HepG2 (cell line): ENCODE measurements at regions not wholly inside any gene's neighbourhood (a gene's known extent, or its start where the extent isn't known, plus 50 kb on each side); places are given as distances from the start of the nearest gene placed in this dataset.

ENCODE experiments used
- ATAC-seq: fragments of 200-7000 bp; cut with Tn5 transposase; 3 replicates; pipeline ENCODE4 v1.9.1; 2020; ENCODE audit warnings: mild to moderate bottlenecking, moderate library complexity
- BruUV-seq: library from RNA; stranded (reverse); fragments of 400-500 nt; replicated peaks from 2 replicates; lab custom pipeline; 2021; lab: Mats Ljungman, UMichigan
- CTCF ChIA-PET: fragments of 300-600 bp; formaldehyde crosslinking; extraction: SDS; loops from one replicate; lab custom pipeline; 2021; ENCODE audit warnings: low total read pairs, inconsistent platforms, low intra/inter-chr PET ratio; lab: Yijun Ruan, JAX
- POLR2A ChIA-PET: fragments of 350-600 bp; sonication (Branson Sonifier 250); formaldehyde crosslinking; loops from one replicate; lab custom pipeline; 2020; ENCODE audit warnings: antibody characterized with exemption, inconsistent platforms; lab: Yijun Ruan, JAX
- DNase-seq: peaks from one replicate; pipeline ENCODE4 v3.0.0-alpha.2; 2015; ENCODE audit warnings: low spot score
- FAIRE-seq: peaks from 3 replicates; lab custom pipeline; 2011; peaks lifted over from hg19 to GRCh38; lab: Jason Lieb, UNC
- H2AFZ ChIP-seq: one replicate; pipeline ENCODE4 v1.6.1; 2011; ENCODE audit warnings: low read length, inconsistent platforms
- H3K27ac ChIP-seq: fragments of 300-600 bp; 3 replicates; pipeline ENCODE4 v1.8.0; 2011; ENCODE audit warnings: mixed run types, mild to moderate bottlenecking, mixed read lengths, low read length, inconsistent platforms; ENCODE audit not compliant: insufficient read depth; ENCODE audit errors: extremely low read length
- H3K27me3 ChIP-seq, 2 experiments: fragments of 200-600 bp in 1 of 2; 2 replicates in 1 of 2; 3 replicates in 1 of 2; pipeline versions ENCODE4 v1.6.0 to v1.8.0; 2011; ENCODE audit warnings: low read length in 2 of 2, mild to moderate bottlenecking in 2 of 2, moderate library complexity in 2 of 2, inconsistent platforms in 1 of 2; ENCODE audit not compliant: insufficient read depth in 2 of 2, control insufficient read depth in 1 of 2
- H3K36me3 ChIP-seq, 2 experiments: fragments of 200-600 bp in 1 of 2; replicated peaks in 1 of 2; 2 replicates in 1 of 2; 3 replicates in 1 of 2; pipeline versions ENCODE4 v1.5.1 to v1.8.0; 2011; ENCODE audit warnings: low read length in 2 of 2, inconsistent platforms in 1 of 2; ENCODE audit not compliant: insufficient read depth in 2 of 2, control insufficient read depth in 1 of 2
- H3K4me1 ChIP-seq: 2 replicates; pipeline ENCODE4 v1.5.1; 2012; ENCODE audit warnings: low read length, inconsistent platforms; ENCODE audit not compliant: insufficient read depth
- H3K4me2 ChIP-seq: 2 replicates; pipeline ENCODE4 v1.6.0; 2011; ENCODE audit warnings: low read depth, low read length, inconsistent platforms
- H3K4me3 ChIP-seq, 3 experiments: fragments of 200-600 bp in 1 of 3; sonication (generic), shearing (Covaris generic) in 1 of 3; replicated peaks in 1 of 3; 2 replicates each; pipeline ENCODE4 v1.5.1; 2011 to 2016; ENCODE audit warnings: low read length in 3 of 3, inconsistent platforms in 2 of 3, low read depth in 2 of 3, mild to moderate bottlenecking in 2 of 3, control low read depth in 1 of 3, mixed read lengths in 1 of 3; ENCODE audit not compliant: insufficient read depth in 1 of 3
- H3K79me2 ChIP-seq: one replicate; pipeline ENCODE4 v1.6.1; 2011; ENCODE audit warnings: low read length, inconsistent platforms; ENCODE audit not compliant: insufficient read depth
- H3K9ac ChIP-seq: 2 replicates; pipeline ENCODE4 v1.6.0; 2011; ENCODE audit warnings: mild to moderate bottlenecking, low read depth, low read length, inconsistent platforms; ENCODE audit not compliant: insufficient read depth
- H3K9me3 ChIP-seq: 2 replicates; pipeline ENCODE4 v1.5.1; 2012; ENCODE audit warnings: mild to moderate bottlenecking, low read length
- H4K20me1 ChIP-seq: 2 replicates; pipeline ENCODE4 v1.6.0; 2011; ENCODE audit warnings: inconsistent platforms, mild to moderate bottlenecking, low read length, moderate library complexity; ENCODE audit not compliant: insufficient read depth
- ADNP ChIP-seq: sonication (generic); formaldehyde crosslinking; IDR thresholded peaks from 2 replicates; pipeline ENCODE4 v1.4.0; 2020; ENCODE audit warnings: missing genetic modification reagents
- KMT2B ChIP-seq: IDR thresholded peaks from 2 replicates; pipeline ENCODE4 v1.6.1; 2016; ENCODE audit warnings: missing genetic modification reagents, missing compliant biosample characterization
- MTF1 ChIP-seq: sonication (generic); formaldehyde crosslinking; IDR thresholded peaks from 2 replicates; pipeline ENCODE4 v1.5.0; 2020; ENCODE audit warnings: missing genetic modification reagents
- RXRB ChIP-seq: IDR thresholded peaks from 2 replicates; pipeline ENCODE4 v1.6.1; 2016; ENCODE audit warnings: borderline replicate concordance, missing genetic modification reagents, missing compliant biosample characterization
- SP2 ChIP-seq: sonication (generic); formaldehyde crosslinking; IDR thresholded peaks from 2 replicates; pipeline ENCODE4 v1.5.1; 2020; ENCODE audit warnings: mild to moderate bottlenecking, missing genetic modification reagents
- STAT6 ChIP-seq: sonication (generic); formaldehyde crosslinking; IDR thresholded peaks from 2 replicates; pipeline ENCODE4 v1.4.0; 2020; ENCODE audit warnings: missing genetic modification reagents, mild to moderate bottlenecking, borderline replicate concordance
- ZNF572 ChIP-seq: sonication (generic); formaldehyde crosslinking; IDR thresholded peaks from 2 replicates; pipeline ENCODE4 v1.5.1; 2020; ENCODE audit warnings: mild to moderate bottlenecking, missing genetic modification reagents
- ZNF776 ChIP-seq: sonication (generic); formaldehyde crosslinking; IDR thresholded peaks from 2 replicates; pipeline ENCODE4 v1.4.0; 2020; ENCODE audit warnings: mild to moderate bottlenecking, missing genetic modification reagents
- ZSCAN21 ChIP-seq: sonication (generic); formaldehyde crosslinking; IDR thresholded peaks from 2 replicates; pipeline ENCODE4 v1.8.0; 2022; ENCODE audit warnings: mild to moderate bottlenecking, missing genetic modification reagents, moderate library complexity, borderline replicate concordance
- WGBS: methylation state at CpG from one replicate; pipeline ENCODE4 v1.1.6; 2017; ENCODE audit warnings: low lambda C conversion rate; 5-methylcytosine and 5-hydroxymethylcytosine counted together
- in situ Hi-C: cut with HindIII; loops from 2 replicates; pipeline ENCODE4 v1.10.0; 2017; ENCODE audit warnings: low pct_unique_long_range_greater_than_20kb; ENCODE audit not compliant: extremely low pct_ligation_motif_present
- intact Hi-C: fragments of 100-400 bp; cut with micrococcal nuclease; formaldehyde crosslinking; loops from one replicate; pipeline ENCODE4 v1.10.0; 2022; ENCODE audit not compliant: unreplicated experiment

GRCh38 chr10:62527019-62527827 is 153.1 kb downstream of the ZNF365 start (continued):
- no peak for TF ChIP-seq ADNP (CRISPR knock-in tag)
- no peak for TF ChIP-seq STAT6 (CRISPR knock-in tag)
- TF ChIP-seq KMT2B (CRISPR knock-in tag): no peak
- TF ChIP-seq, all 625 proteins: peak for 0

- no peak for ATAC-seq
- no peak overlapping the region for H2AFZ ChIP-seq
- in situ Hi-C loops: no loop called here
- WGBS: 0% methylated on average over 1 of the region's 1 CpG
- TF ChIP-seq RXRB (CRISPR knock-in tag) (no peak), MTF1 (CRISPR knock-in tag) (no peak), ZSCAN21 (CRISPR knock-in tag) (no peak), SP2 (CRISPR knock-in tag) (no peak), ZNF776 (CRISPR knock-in tag) (no peak), ZNF572 (CRISPR knock-in tag) (no peak)
- TF ChIP-seq, all 625 proteins: peak for 0
- Histone ChIP-seq H3K4me1 (peaks cover 14% of the 10 kb centered on the region; the same call in 1 of the 2 replicates), H3K4me2 (no peak overlapping the region), H4K20me1 (no peaks in the 10 kb centered on the region), H3K79me2 (no peaks in the 10 kb centered on the region), H3K9me3 (no peaks in the 10 kb centered on the region), H3K27me3 (no peaks in the 10 kb centered on the region; a peak in 1 of 5 replicates), H3K27ac (no peak overlapping the region), H3K4me3 (no peak overlapping the region), H3K9ac (no peak overlapping the region), H3K36me3 (no peaks in the 10 kb centered on the region)
- no peak for DNase-seq
- ChIA-PET CTCF (no interaction called here), POLR2A (no interaction called here)
- BruUV-seq: no TSS peak
- FAIRE-seq: no peak
- intact Hi-C loops: no loop called here
Observed at GRCh38 chr10:62528441-62528840, 154.3 kb downstream of the ZNF365 start.
